HUDEP-2 (cell line): ENCODE measurements at regions not wholly inside any gene's neighbourhood (a gene's known extent, or its start where the extent isn't known, plus 50 kb on each side); places are given as distances from the start of the nearest gene placed in this dataset.
"Not testable (repeated sequence)": the region's sequence is repeated elsewhere in the genome, so short reads cannot be mapped to it uniquely, and the experiment has no call there.

Experiments used
- DNase-seq, 76 experiments: peaks; one replicate each; lab custom pipeline; 2025; ENCODE audit not compliant: unreplicated experiment in 76 of 76; lab: John Stamatoyannopoulos, UW

DNA sequence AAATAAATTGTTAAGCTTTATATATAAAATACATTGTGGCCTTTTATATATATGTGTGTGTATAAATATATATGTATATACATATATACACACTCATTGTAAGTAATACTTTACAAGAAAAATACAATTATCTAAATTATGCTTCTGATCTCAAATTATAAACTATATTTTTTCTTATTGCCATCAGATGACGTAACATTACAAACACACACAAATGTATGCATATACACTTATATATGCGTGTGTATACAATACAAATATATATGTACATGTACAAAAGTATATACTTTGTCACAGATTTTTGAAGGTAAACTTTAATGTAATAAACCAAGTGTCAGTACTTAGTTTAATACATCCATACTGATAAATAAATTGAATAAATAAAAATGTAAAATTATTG, 278.9 kb upstream of the LMO3 start:
- DNase-seq = no peak

DNA sequence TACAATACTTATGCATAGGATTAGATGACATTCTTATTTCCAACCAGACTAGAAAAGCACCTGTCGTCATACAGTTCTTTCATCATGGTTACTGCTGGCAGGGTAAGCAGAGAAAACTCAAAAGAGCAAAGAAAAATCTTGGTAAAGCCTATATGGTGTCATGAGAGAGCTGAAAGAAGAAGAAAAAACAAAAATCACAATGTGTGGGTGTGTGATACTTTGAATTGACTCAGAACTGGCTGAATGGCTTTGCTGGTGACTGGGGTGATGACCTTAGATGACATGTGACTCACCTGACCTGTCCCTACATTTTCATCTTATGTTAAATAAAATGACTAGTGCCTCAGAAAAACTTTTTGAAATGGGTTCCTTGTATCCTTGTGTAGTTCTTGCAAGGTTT, 278.1 kb upstream of the LMO3 start:
- DNase-seq = peak in 2 of 76 experiments; percentile 9 to 11

DNA sequence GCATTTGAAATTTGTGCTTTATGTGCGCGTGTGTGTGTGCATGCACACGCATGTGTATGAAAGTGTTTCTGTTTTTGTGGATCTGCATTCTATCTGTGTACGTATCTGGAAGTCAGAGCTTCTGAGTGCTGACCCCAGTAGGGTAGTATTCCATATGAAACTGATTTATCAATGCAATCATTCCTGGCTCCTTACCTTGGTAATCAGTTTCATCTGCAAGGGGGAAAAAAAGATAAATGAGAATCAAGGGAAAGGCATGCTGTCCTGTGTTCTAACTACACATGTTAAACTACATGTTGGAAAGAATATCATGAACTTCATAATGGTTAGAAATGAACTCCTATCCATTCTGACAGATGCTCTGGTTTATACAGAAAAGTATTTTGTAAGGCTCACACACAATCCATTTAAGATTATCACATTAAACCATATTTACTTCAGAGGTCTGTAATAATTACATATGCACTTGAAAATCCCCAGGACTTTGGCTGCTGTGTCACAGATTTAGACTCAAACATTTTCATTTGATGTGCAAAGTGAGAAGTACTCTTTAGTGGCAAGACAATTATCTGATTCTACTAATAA, 276.1 kb upstream of the LMO3 start:
- DNase-seq = no peak

DNA sequence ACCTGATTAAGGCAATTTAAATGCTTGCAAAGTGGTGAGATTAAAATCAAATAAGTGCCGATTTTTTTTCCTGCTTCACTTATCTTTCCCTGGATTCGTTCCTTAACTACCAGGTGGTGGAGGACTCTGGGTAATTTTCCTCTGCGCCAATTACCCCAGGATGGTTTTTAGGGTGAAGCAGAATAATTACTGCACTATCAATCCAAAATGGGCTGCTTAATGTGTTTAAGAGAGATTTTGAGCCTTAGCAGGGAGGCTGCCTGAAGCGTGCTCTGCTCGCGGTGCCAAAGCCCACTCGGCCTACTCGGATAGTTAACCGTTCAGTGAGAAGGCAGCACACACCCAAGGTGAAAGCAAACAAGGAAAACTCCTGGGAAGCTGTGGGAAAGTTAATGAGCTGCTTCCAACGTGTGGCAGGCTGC, 274.9 kb upstream of the LMO3 start:
- no peak for DNase-seq

DNA sequence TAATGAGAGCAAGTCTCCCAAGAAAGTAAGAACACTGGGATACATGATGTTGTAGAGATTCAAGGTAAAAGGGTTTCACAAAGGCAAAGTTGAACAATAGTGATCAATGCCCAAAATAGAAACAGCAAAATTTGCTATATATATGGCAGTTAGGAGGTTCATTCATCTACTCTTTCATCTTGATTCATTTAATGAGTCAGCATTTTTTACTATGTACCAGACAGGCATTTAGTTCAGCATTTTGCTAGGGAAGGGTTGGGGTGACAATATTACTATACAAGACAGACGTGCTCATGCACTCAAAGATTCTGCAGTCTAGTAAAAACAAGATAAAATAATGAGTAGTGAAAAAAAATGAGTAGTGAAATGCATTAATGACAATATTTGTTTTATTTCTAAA, 264.9 kb upstream of the LMO3 start:
- DNase-seq = peak in 1 of 76 experiments; percentile 9

DNA sequence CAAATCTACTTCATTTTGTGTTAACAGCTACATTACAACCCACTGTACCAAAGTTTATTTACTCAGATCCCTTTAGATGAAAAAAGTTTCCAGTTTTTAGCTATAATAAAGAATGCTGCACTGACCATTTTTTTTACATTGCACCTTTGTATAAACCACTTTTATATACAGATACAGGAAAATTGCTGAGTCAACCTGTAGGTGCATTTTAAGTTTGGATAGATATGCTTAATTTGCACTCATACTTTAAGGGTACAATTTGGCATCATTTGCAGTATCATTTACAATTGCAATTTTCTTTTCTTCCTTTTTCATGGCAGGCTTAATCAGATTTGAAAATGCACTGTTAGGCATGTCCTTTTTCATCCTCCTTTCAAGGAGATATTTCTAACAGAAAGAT, 257.8 kb upstream of the LMO3 start:
- no peak for DNase-seq

DNA sequence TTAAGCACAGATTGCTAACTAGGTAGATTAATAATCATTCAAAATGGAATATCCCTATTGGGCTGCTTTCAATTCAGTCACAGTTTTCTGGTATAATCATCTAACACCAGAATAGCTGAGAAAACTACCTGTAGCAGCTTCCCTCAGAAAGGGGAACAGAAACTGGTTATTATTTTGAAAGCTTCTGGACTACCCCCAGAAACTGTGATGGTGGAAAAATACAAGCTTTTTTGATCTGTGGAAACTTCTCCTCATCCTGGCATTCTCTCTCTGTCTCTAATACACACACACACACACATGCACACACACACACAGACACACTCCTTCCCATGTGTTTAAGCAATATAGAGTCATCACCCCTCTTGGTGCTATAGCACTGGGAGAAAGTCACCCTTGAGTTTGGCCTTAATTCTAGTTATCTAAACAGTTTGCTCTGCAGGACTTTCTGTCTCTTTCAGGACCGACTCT, 251.5 kb upstream of the LMO3 start:
- peak in 1 of 76 experiments; percentile 3 for DNase-seq

DNA sequence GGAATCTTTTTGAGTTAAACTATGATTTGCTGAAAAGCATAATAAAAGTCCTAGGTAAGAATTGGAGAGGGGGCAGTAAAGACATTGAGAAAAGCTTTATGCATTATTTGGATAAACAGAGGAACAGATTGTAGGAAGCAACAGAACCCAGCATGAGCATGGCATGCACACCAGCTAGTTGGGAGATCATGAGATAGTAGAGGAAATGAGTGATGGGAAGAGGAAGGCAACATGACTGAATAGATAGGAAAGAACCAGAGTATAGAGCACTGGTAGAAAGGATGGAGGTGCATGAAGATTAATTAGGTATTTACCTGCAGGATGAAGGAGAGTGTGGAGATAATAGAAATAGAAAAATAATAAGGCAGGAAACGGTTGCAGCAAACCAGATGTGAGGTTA, 248.5 kb upstream of the LMO3 start:
- no peak for DNase-seq

DNA sequence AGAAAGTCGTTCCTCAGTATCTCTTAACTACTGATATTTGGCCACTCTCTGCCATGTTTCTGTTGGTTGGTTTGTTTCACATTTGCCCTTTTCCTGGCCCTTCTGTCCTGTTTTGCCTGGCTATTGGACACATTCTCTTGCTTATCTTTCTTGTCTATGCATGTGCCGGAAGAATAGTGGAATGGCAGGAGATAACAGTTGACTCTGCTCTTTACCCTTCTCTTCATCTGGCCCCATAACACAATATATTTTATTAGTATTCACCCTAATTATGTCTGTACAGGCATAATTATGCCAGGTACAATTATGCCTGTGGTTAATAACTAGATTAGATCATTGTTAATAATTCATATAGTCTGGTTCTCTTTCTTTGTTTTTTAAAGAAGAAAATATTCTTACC, 243.5 kb upstream of the LMO3 start:
- no peak for DNase-seq

DNA sequence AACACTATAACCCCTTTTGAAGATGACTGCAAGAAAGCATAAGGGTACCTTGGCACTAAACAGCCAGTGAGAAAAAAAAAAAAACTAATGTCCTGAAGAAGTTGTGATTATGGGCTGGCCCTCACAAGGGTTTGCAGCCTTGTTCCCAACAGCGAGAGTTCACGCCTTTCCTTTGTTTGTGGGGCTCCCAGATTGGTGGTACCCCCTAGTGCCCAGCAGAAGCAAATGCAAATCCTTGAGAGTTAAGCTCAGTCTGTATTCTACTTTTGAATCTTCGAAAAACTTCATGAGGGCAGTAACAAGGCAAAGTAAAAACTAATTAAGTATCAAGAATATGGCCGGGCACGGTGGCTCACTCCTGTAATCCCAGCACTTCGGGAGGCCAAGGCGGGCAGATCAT, 238.9 kb upstream of the LMO3 start:
- DNase-seq = peak in 5 of 76 experiments; percentile 5 to 30 (median 8)

DNA sequence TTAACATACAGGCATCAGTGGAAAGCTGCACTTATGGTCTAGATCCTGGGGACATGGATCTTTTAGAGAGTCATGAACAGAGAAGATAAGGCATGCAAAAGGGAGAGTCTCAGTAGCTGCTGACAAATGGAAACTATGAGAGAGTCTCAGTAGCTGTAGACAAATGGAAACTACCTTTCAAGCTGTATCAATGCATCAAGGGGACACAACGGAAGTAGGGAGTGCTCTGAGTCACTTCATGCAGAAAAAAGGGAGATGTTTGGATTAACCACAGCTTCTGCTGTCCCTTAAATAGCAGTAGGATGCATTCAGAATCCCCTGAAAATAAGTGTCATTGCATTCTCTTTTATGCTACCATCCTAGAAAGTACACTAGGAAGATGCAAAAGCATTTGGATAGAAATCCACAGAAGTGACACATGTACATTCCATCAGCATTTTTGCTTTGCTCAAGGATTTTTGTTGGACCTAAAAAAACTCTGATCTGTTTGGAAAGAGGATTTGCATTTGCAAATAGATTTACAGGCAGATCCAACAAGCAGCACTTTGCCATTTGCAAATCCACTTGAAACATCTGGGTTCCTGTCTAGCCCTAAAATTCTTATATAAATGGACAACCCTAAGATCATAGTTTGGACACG, 227.5 kb upstream of the LMO3 start:
- peak in 22 of 76 experiments; percentile 3 to 88 (median 63) for DNase-seq

DNA sequence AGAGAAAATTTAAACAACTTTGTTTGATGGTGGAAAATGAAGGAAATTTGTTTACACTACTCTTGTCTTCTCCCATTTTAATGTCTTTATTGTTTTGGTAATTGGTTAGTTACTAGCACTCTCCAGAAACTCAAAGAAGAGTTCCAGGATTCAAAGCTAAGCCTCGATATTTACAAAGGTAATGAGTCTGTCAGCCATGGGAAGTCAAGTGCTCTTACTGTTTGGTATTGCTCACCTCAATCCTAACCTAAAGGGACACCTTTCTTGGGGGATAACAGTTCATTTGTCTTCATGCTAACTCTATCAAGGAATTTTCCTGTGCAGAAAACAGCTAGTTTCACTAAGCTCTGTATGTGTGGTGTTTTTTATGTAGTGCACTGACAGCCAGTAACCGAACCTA, 222.9 kb upstream of the LMO3 start:
- DNase-seq = no peak

DNA sequence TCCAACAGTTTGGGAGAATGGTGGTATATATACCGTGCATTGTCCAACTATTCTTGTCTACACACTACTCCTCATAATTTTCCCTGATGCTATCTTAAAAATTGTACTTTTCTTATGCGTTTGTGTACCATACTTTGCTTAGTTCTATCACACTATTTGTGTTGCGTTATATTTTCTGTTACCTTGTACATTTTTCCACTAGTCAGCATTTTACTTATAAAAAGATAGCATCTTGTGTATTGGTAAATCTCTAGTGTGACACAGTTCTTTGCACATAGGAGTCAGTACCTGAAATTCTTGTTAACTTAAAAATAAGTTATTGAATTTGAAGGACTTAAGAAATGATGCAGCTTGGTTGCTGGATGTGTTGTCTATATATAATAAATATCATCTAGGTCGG, 201.8 kb upstream of the LMO3 start:
- DNase-seq = no peak

DNA sequence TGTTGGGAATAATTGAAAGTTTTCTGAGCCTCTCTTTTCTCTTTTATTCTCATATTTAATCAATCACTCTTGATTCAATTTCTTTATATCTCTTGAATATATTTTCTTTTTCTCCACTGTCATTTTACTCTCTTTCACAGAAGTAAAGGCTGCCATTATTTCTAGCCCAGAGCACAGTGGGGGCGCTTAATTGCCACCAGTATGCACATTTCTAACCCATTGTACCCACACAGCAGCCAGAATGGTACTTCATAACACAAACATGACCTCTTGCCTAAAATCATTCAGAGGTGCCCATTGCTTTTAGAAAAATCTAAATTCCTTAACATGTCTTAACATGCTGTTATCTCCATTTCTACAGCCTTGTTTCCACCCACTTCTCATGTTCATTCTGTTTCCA, 190.2 kb upstream of the LMO3 start:
- peak in 3 of 76 experiments; percentile 9 to 20 (median 20) for DNase-seq

DNA sequence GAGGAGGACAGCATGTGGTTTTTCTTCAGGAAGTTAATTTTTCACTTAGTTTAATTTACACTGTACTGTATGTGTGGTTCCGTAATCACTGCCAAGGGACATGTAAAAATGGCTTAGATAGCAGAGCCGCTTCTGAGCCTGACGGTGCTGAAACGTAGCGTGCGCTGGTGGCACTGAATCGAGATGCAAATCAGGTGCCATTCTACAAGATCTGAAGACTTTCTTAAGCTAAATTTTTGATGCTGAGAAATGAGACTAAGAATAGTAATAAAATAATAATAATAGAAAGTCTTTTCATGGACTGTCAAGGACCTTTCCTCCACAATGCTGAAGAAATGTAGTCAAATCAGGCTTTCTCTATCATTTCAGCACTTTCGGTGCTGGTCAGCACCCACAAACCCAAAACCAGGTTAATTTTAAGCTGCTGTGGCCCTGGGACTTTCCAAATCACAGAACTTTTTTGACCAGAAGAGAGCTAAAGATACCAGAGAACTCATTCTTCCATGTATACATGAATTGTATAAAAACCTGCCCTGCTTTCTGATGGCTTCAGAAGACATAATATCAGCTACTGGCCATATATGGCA, 183.3 kb upstream of the LMO3 start:
- no peak for DNase-seq

DNA sequence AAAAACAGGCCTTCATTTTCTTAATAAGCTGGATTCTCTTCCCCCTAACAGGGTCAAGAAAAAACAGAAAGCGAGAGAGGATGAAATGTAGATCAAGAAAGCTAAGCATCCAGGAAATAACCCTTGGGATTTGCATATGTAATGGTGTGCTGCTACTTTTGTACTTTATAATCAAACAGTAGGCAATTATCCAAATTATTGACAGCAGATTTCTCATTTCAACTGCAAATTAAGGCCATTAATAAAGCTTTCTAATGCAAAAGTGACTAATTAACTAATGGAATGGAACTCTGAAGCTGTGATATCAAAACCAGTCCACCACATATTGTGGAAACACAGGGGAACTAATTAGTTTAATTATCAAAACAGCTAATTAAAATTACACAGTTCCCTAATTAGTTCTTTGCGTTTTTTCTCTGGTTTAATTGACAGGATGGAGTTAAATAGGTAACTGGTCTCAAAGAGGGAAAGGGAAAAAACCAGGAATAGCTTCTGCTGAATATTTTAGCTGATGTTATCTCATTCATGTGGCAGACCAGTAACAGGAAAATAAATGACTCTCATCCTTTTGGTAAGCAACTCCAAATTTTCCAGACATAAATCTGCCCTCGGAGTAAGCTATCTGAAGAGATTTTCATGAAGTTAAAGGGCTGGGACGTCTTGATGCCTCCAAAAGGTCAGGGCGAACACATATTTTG, 182.7 kb upstream of the LMO3 start:
- no peak for DNase-seq

DNA sequence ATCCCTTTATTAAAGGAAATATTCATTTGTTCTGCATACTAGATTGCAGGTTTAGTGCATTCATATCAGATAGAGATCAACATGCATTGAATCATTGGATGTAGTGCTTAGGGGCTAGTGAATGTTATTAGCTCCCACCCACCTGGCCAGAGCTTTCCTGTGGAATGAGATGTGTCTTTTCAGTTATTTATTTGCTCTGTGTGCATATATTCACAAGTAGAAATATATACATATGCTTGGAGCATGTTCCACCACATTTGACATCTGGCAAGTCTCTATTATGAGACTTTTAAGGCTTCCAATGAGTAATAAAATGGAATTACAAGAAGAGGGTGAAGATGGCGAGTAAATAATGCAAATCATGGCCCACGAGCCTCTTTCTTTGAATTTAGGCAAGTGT, 180.0 kb upstream of the LMO3 start:
- DNase-seq = no peak

DNA sequence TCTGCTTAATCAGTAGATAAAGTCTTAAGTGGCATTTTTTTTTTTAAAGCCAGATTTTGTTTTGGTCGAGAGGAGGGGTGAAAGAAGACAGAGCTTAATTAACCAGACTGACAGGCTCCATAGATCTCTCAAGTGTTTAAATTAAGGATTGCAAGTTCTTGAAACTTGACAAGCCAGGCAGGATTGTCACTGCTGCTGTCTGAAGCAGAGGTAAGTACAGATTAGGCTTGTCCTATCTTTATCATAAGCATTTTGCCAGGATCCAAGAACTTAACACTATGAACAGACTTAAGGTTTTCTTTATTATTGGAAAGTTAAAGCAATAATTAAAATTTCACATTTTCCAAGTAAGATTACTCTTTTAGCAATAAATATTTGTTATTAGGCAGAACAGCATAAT, 179.6 kb upstream of the LMO3 start:
- DNase-seq = no peak

DNA sequence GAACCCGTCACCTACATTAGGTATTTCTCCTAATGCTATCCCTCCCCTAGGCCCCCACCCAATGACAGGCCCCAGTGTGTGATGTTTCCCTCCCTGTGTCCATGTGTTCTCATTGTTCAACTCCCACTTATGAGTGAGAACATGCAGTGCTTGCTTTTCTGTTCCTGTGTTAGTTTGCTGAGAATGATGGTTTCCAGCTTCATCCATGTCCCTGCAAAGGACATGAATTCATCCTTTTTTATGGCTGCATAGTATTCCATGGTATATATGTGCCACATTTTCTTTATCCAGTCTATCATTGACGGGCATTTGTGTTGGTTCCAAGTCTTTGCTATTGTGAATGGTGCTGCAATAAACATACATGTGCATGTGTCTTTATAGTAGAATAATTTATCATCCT, 163.2 kb upstream of the LMO3 start:
- not testable (repeated sequence) for DNase-seq

DNA sequence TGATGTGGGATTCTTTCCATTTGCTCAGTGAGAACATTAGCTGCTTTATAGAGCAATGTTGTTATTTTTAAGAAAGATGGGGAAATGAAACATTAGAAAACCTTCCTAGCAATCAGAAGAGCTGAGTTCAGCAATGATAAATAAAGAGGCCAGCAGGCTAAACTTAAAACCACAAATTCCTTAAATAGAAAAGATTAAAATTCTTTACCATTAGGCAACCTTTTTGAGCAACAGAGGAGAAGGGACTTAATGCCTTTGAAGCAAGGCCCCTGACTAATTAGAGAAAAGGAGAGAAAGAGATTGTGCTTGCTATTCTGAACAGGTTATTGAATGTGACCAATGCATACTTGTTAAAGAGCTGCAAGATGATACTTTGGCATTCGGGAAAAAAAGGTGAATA, 160.8 kb upstream of the LMO3 start:
- DNase-seq = no peak

DNA sequence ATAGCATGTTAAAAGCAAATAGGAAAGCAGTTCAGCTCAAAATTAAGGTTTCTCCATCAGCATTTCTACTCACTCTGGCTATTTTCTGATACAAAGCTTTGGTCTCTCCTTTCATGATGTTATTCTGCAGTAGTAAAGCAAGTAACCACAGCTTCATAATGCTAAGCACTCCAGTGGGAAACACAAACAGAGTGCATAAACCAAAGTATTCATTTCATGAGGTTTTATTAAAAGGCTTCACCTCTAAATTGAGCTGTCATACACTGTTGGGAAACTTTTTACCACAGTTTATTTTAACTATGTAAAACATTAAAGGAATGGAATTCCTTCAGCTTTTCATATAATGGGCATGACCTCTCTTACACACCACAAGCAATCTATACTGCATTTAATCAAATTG, 157.9 kb upstream of the LMO3 start:
- DNase-seq = no peak
